ENCODE measurements at regions not wholly inside any gene's neighbourhood (a gene's known extent, or its start where the extent isn't known, plus 50 kb on each side); places are given as distances from the start of the nearest gene placed in this dataset.
"Not testable (repeated sequence)": the region's sequence is repeated elsewhere in the genome, so short reads cannot be mapped to it uniquely, and the experiment has no call there.

GRCh38 chr3:144477593-144477992 lies 506.0 kb downstream of the DIPK2A start:
- no peak for DNase-seq

GRCh38 chr3:144480416-144480919 lies 508.8 kb downstream of the DIPK2A start:
- DNase-seq: no peak

GRCh38 chr3:144482876-144483275 lies 511.3 kb downstream of the DIPK2A start:
- DNase-seq: no peak

- no peak for DNase-seq
Measured at GRCh38 chr3:144487011-144487410, 515.4 kb downstream of the DIPK2A start.

- DNase-seq: no peak
Measured at GRCh38 chr3:144488927-144489326, 517.3 kb downstream of the DIPK2A start.

GRCh38 chr3:144491333-144491732 lies 519.7 kb downstream of the DIPK2A start:
- no peak for DNase-seq

- DNase-seq: not testable (repeated sequence)
Measured at GRCh38 chr3:144494651-144495050, 523.0 kb downstream of the DIPK2A start.

GRCh38 chr3:144496141-144496835 lies 524.7 kb downstream of the DIPK2A start:
- no peak for DNase-seq

- DNase-seq: no peak
Measured at GRCh38 chr3:144497452-144497851, 525.8 kb downstream of the DIPK2A start.

- DNase-seq: peak; percentile 18 to 35
Measured at GRCh38 chr3:144499001-144499930, 527.6 kb downstream of the DIPK2A start.

GRCh38 chr3:144501467-144501866 lies 529.8 kb downstream of the DIPK2A start:
- no peak for DNase-seq

- no peak for DNase-seq
Measured at GRCh38 chr3:144502402-144502801, 530.8 kb downstream of the DIPK2A start.

GRCh38 chr3:144506375-144506774 lies 534.8 kb downstream of the DIPK2A start:
- DNase-seq: not testable (repeated sequence)

GRCh38 chr3:144511346-144511745 lies 539.7 kb downstream of the DIPK2A start:
- DNase-seq: no peak

GRCh38 chr3:144516026-144516425 lies 544.4 kb downstream of the DIPK2A start:
- no peak for DNase-seq

- no peak for DNase-seq
Measured at GRCh38 chr3:144516589-144516988, 545.0 kb downstream of the DIPK2A start.

GRCh38 chr3:144521131-144521530 lies 549.5 kb downstream of the DIPK2A start:
- no peak for DNase-seq

- DNase-seq: no peak
Measured at GRCh38 chr3:144522456-144522855, 550.8 kb downstream of the DIPK2A start.

- DNase-seq: no peak
Measured at GRCh38 chr3:144523396-144523795, 551.8 kb downstream of the DIPK2A start.

- no peak for DNase-seq
Measured at GRCh38 chr3:144524531-144524930, 552.9 kb downstream of the DIPK2A start.

- no peak for DNase-seq
Measured at GRCh38 chr3:144529566-144529965, 557.9 kb downstream of the DIPK2A start.

- no peak for DNase-seq
Measured at GRCh38 chr3:144544871-144545270, 573.2 kb downstream of the DIPK2A start.

GRCh38 chr3:144546539-144546938 lies 574.9 kb downstream of the DIPK2A start:
- no peak for DNase-seq

- DNase-seq: no peak
Measured at GRCh38 chr3:144548346-144548745, 576.7 kb downstream of the DIPK2A start.

Data from Kasumi-1 (cell line).